OCI-LY3 (cell line): ENCODE measurements at regions not wholly inside any gene's neighbourhood (a gene's known extent, or its start where the extent isn't known, plus 50 kb on each side); places are given as distances from the start of the nearest gene placed in this dataset.

ENCODE experiments used
- H2AFZ ChIP-seq: fragments of 200-600, 300-600 bp; shearing (Covaris generic); 2 replicates; pipeline ENCODE4 v1.6.0; 2014; ENCODE audit warnings: antibody characterized with exemption, low read depth, low read length
- H3K27ac ChIP-seq: fragments of 200-600, 300-600 bp; sonication (generic); 2 replicates; pipeline ENCODE4 v1.5.1; 2014; ENCODE audit warnings: mild to moderate bottlenecking, low read length, moderate library complexity, mixed read lengths
- H3K27me3 ChIP-seq: fragments of 200-600, 300-600 bp; sonication (generic); 2 replicates; pipeline ENCODE4 v1.6.1; 2014; ENCODE audit warnings: low read depth, low read length, mixed read lengths
- H3K36me3 ChIP-seq: fragments of 200-600, 300-600 bp; sonication (generic); replicated peaks from 2 replicates; pipeline ENCODE3; 2014; ENCODE audit warnings: low read depth, low read length, mixed read lengths
- H3K4me1 ChIP-seq: fragments of 300-600, 200-600 bp; sonication (generic); 2 replicates; pipeline ENCODE4 v1.6.1; 2014; ENCODE audit warnings: low read length, mixed read lengths
- H3K4me2 ChIP-seq: fragments of 200-600, 300-600 bp; sonication (generic); 2 replicates; pipeline ENCODE4 v1.6.1; 2014; ENCODE audit warnings: low read length, mixed read lengths
- H3K4me3 ChIP-seq: fragments of 300-600, 200-600 bp; sonication (generic); 2 replicates; pipeline ENCODE4 v1.5.1; 2014; ENCODE audit warnings: antibody characterized with exemption, mild to moderate bottlenecking, low read length, moderate library complexity
- H3K79me2 ChIP-seq: fragments of 300-600, 200-600 bp; shearing (Covaris generic); 2 replicates; pipeline ENCODE4 v1.6.1; 2014; ENCODE audit warnings: mild to moderate bottlenecking, low read length, mixed read lengths
- H3K9ac ChIP-seq: fragments of 300-600, 200-600 bp; shearing (Covaris generic); 2 replicates; pipeline ENCODE4 v1.6.0; 2014; ENCODE audit warnings: mild to moderate bottlenecking, low read length, moderate library complexity
- H3K9me3 ChIP-seq: fragments of 200-600, 300-600 bp; shearing (Covaris generic); 2 replicates; pipeline ENCODE4 v1.6.1; 2014; ENCODE audit warnings: low read length, mixed read lengths; ENCODE audit not compliant: insufficient read depth
- H4K20me1 ChIP-seq: fragments of 200-600, 300-600 bp; sonication (generic); 2 replicates; pipeline ENCODE4 v1.6.1; 2016; ENCODE audit warnings: low read length, mixed read lengths; ENCODE audit not compliant: insufficient read depth
- EZH2phosphoT487 ChIP-seq: fragments of 200-600 bp; shearing (Covaris generic); IDR thresholded peaks from 2 replicates; pipeline ENCODE4 v1.6.1; 2018; ENCODE audit warnings: antibody characterized with exemption, mixed run types, low read depth
- TF ChIP-seq, protein P1 (sequence below): fragments of 200-600, 300-600 bp; sonication (generic); IDR thresholded peaks from 2 replicates; pipeline ENCODE4 v1.5.1; 2014; ENCODE audit warnings: antibody characterized with exemption, low read length, low read depth

DNA sequence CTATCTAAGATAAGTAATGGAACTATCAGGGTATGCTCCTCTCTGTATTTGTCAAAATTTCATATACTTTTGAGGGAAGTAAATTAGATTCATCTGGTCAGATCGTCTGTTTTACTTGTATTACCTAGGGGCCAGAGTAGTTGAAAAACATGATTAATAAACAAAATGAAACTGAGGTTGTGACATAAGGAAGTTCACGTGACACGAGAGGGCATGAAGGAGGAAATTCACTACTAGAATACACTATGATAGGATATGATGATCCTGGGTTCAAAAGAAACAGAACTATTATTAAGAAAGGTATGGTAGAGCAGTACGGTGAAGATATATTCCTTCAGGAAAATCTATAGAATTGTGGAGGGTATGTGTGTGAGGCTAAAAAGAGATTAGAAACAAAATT lies 58.4 kb upstream of the SPAG16 start:
- Histone ChIP-seq H3K9me3 (no peaks in the 10 kb centered on the region), H3K4me1 (peaks cover 26% of the 10 kb centered on the region), H3K4me3 (no peak overlapping the region), H3K9ac (no peak overlapping the region), H3K36me3 (no peaks in the 10 kb centered on the region), H3K27me3 (no peaks in the 10 kb centered on the region), H4K20me1 (no peaks in the 10 kb centered on the region), H2AFZ (0 out of 2 replicates have a peak overlapping the region, but pooled peaks have one; percentile 7), H3K27ac (no peak overlapping the region), H3K79me2 (no peaks in the 10 kb centered on the region), H3K4me2 (peak overlapping the region; percentile 13; the same call in 1 of the 2 replicates)
- TF ChIP-seq, protein P1, sequence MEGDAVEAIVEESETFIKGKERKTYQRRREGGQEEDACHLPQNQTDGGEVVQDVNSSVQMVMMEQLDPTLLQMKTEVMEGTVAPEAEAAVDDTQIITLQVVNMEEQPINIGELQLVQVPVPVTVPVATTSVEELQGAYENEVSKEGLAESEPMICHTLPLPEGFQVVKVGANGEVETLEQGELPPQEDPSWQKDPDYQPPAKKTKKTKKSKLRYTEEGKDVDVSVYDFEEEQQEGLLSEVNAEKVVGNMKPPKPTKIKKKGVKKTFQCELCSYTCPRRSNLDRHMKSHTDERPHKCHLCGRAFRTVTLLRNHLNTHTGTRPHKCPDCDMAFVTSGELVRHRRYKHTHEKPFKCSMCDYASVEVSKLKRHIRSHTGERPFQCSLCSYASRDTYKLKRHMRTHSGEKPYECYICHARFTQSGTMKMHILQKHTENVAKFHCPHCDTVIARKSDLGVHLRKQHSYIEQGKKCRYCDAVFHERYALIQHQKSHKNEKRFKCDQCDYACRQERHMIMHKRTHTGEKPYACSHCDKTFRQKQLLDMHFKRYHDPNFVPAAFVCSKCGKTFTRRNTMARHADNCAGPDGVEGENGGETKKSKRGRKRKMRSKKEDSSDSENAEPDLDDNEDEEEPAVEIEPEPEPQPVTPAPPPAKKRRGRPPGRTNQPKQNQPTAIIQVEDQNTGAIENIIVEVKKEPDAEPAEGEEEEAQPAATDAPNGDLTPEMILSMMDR, result no peak
- no peak for TF ChIP-seq EZH2phosphoT487

GRCh38 chr2:213227458-213227857 lies 56.8 kb upstream of the SPAG16 start:
- H3K4me2 ChIP-seq, result peak overlapping the region; percentile 5
- TF ChIP-seq, protein P1, result no peak
- no peak for TF ChIP-seq EZH2phosphoT487
- H3K27ac ChIP-seq, result no peak overlapping the region
- H3K79me2 ChIP-seq, result no peaks in the 10 kb centered on the region
- H3K9ac ChIP-seq, result no peak overlapping the region
- H3K36me3 ChIP-seq, result no peaks in the 10 kb centered on the region
- H3K27me3 ChIP-seq, result no peaks in the 10 kb centered on the region
- H4K20me1 ChIP-seq, result no peaks in the 10 kb centered on the region
- H3K4me1 ChIP-seq, result peaks cover 32% of the 10 kb centered on the region
- no peaks in the 10 kb centered on the region; the same call in 1 of the 2 replicates for H3K9me3 ChIP-seq
- no peak overlapping the region for H3K4me3 ChIP-seq
- no peak overlapping the region for H2AFZ ChIP-seq

DNA sequence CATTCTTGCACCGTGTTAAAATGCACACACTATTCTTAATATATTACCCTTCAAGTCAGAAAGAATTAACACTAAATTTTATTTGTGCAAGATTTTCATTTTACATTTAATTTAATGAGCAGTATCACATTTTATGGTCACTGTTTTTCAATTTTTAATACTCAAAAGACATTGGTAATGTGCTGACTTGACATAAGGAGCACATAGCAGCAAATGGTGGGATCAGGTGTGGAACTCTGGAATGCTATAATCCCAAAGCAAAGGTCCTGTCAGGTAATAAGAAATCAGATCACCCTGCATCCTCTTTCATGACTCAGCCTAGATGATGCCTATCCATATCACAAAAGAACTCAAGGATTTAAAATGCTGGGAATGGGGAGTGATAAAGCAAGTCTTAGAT lies 55.6 kb upstream of the SPAG16 start:
- H3K36me3 ChIP-seq, result no peaks in the 10 kb centered on the region
- no peaks in the 10 kb centered on the region for H4K20me1 ChIP-seq
- no peak for TF ChIP-seq EZH2phosphoT487
- H3K4me1 ChIP-seq, result peaks cover 44% of the 10 kb centered on the region
- H3K4me2 ChIP-seq, result no peak overlapping the region
- no peaks in the 10 kb centered on the region for H3K27me3 ChIP-seq
- H3K27ac ChIP-seq, result no peak overlapping the region
- H3K79me2 ChIP-seq, result no peaks in the 10 kb centered on the region
- H3K4me3 ChIP-seq, result no peak overlapping the region
- H2AFZ ChIP-seq, result no peak overlapping the region
- no peak overlapping the region for H3K9ac ChIP-seq
- H3K9me3 ChIP-seq, result no peaks in the 10 kb centered on the region; the same call in 1 of the 2 replicates

DNA sequence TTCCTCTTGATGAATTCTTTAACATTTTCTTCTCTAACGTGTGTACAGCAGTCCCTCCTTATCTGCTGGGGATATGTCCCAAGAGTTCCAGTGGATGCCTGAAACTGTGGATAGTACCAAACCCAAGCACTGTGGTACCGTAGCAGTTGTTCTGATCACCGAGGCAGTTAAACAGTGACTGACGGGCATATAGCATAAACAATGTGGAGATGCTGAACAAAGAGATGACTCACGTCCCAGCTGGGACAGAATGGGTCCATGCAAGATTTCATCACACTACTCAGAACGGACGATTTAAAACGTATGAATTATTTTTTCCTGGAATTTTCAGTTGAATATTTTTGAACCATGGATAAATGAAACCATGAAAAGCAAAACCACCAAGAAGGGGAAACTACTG lies 54.5 kb upstream of the SPAG16 start:
- Histone ChIP-seq H3K4me3 (no peak overlapping the region; the same call in 1 of the 2 replicates), H3K4me1 (peaks cover 51% of the 10 kb centered on the region), H3K27me3 (no peaks in the 10 kb centered on the region), H3K27ac (no peak overlapping the region), H3K4me2 (peak overlapping the region; percentile 15; the same call in 1 of the 2 replicates), H3K79me2 (no peaks in the 10 kb centered on the region), H4K20me1 (no peaks in the 10 kb centered on the region), H3K9ac (no peak overlapping the region), H3K9me3 (peaks cover 3% of the 10 kb centered on the region; the same call in 1 of the 2 replicates), H3K36me3 (no peaks in the 10 kb centered on the region), H2AFZ (no peak overlapping the region)
- TF ChIP-seq EZH2phosphoT487, result no peak
- TF ChIP-seq, protein P1, result no peak
